ENCODE measurements at regions not wholly inside any gene's neighbourhood (a gene's known extent, or its start where the extent isn't known, plus 50 kb on each side); places are given as distances from the start of the nearest gene placed in this dataset.

DNA sequence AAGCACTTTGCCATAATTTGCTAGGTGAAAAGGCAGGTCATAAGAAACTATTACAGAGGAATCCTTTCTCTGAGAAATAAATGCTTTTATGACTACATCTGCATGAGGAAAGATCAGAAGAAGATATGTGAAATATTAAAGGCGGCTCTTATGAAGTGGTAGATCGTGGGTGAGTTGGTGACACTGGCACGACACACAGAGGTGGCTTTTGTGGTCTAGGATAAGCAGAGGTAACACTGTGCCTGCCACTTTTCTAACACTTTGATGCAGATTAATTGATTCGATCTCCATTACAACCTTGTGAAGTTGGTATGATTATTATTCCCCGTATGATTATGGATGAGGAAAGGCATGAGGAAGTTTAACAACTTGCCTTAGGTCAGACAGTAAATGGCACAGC, 60.0 kb upstream of the ELK3 start:
- no peak for ATAC-seq (ENCODE audit: insufficient read depth, low FRiP score)
- H3K9ac ChIP-seq (ENCODE audit: insufficient read depth in 1 of 2, low read length in 2 of 2): no peak overlapping the region
- no peak overlapping the region for H3K4me3 ChIP-seq
- H3K4me1 ChIP-seq (ENCODE audit: control insufficient read depth in 5 of 5, insufficient read depth in 5 of 5, low read length in 5 of 5): peaks cover 0 to 5% (median 0%) of the 10 kb centered on the region in 5 donors
- DNase-seq: no peak
- no peak overlapping the region for H3K27ac ChIP-seq (ENCODE audit: low read depth in 1 of 2, low read length in 1 of 2)
- no peaks in the 10 kb centered on the region for H3K36me3 ChIP-seq (ENCODE audit: control insufficient read depth in 4 of 4, insufficient read depth in 4 of 4, low read length in 4 of 4)
- TF ChIP-seq, protein P1, sequence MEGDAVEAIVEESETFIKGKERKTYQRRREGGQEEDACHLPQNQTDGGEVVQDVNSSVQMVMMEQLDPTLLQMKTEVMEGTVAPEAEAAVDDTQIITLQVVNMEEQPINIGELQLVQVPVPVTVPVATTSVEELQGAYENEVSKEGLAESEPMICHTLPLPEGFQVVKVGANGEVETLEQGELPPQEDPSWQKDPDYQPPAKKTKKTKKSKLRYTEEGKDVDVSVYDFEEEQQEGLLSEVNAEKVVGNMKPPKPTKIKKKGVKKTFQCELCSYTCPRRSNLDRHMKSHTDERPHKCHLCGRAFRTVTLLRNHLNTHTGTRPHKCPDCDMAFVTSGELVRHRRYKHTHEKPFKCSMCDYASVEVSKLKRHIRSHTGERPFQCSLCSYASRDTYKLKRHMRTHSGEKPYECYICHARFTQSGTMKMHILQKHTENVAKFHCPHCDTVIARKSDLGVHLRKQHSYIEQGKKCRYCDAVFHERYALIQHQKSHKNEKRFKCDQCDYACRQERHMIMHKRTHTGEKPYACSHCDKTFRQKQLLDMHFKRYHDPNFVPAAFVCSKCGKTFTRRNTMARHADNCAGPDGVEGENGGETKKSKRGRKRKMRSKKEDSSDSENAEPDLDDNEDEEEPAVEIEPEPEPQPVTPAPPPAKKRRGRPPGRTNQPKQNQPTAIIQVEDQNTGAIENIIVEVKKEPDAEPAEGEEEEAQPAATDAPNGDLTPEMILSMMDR (IDR thresholded peaks at IDR 0.05; ENCODE audit: control extremely low read depth, extremely low read depth): no peak
- no peaks in the 10 kb centered on the region for H3K9me3 ChIP-seq (ENCODE audit: control insufficient read depth in 4 of 4, insufficient read depth in 3 of 4, low read length in 3 of 4)
- H3K27me3 ChIP-seq (ENCODE audit: control insufficient read depth in 3 of 3, insufficient read depth in 3 of 3, low read length in 2 of 3): no peaks in the 10 kb centered on the region
- WGBS, 2 donors: 87 to 95% methylated on average over 5 of the region's 5 CpGs

DNA sequence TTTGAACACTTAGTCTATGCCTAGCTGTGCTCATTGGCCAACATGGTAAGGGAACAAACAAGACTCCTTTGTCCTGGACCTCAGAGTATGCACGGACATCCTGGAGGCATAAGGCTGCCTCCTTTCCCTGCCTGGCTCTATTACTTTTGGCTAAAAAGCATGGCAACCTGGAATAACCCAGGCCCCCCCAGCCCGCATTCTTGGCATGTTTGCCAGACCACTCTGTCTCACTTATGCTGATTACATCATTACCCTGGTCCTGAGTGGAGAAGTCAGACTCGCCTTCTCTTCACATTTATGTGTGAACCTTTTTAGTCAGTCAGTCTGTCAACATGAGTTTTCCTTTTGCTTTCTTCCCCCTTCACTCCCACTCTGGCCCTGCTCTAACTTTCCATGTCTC, 58.0 kb upstream of the ELK3 start:
- TF ChIP-seq, protein P1 (IDR thresholded peaks at IDR 0.05; ENCODE audit: control extremely low read depth, extremely low read depth): no peak
- H3K9me3 ChIP-seq (ENCODE audit: control insufficient read depth in 4 of 4, insufficient read depth in 3 of 4, low read length in 3 of 4): no peaks in the 10 kb centered on the region
- no peak overlapping the region for H3K27ac ChIP-seq (ENCODE audit: low read depth in 1 of 2, low read length in 1 of 2)
- ATAC-seq (ENCODE audit: insufficient read depth, low FRiP score): no peak
- DNase-seq: peak; percentile 43 to 62 (median 53)
- no peak overlapping the region for H3K4me3 ChIP-seq
- 49 to 61% methylated on average over 3 of the region's 3 CpGs for WGBS, 2 donors
- no peaks in the 10 kb centered on the region for H3K36me3 ChIP-seq (ENCODE audit: control insufficient read depth in 4 of 4, insufficient read depth in 4 of 4, low read length in 4 of 4)
- no peaks in the 10 kb centered on the region for H3K27me3 ChIP-seq (ENCODE audit: control insufficient read depth in 3 of 3, insufficient read depth in 3 of 3, low read length in 2 of 3)
- H3K9ac ChIP-seq (ENCODE audit: insufficient read depth in 1 of 2, low read length in 2 of 2): no peak overlapping the region
- H3K4me1 ChIP-seq (ENCODE audit: control insufficient read depth in 5 of 5, insufficient read depth in 5 of 5, low read length in 5 of 5): peaks cover 0 to 5% (median 0%) of the 10 kb centered on the region in 5 donors

GRCh38 chr12:96136725-96137378, 57.3 kb upstream of the ELK3 start:
- no peak overlapping the region for H3K27ac ChIP-seq (ENCODE audit: low read depth in 1 of 2, low read length in 1 of 2)

More at GRCh38 chr12:96136725-96137378, 57.3 kb upstream of the ELK3 start:
- TF ChIP-seq, protein P1 (IDR thresholded peaks at IDR 0.05; ENCODE audit: control extremely low read depth, extremely low read depth): no peak
- DNase-seq (no peak), ATAC-seq (ENCODE audit: insufficient read depth, low FRiP score) (no peak)
- H3K4me1 ChIP-seq (ENCODE audit: control insufficient read depth in 5 of 5, insufficient read depth in 5 of 5, low read length in 5 of 5): peaks cover 0 to 5% (median 0%) of the 10 kb centered on the region in 5 donors
- H3K9me3 ChIP-seq (ENCODE audit: control insufficient read depth in 4 of 4, insufficient read depth in 3 of 4, low read length in 3 of 4): no peaks in the 10 kb centered on the region
- no peak overlapping the region for H3K9ac ChIP-seq (ENCODE audit: insufficient read depth in 1 of 2, low read length in 2 of 2)
- 76% methylated on average over 4 of the region's 4 CpGs for WGBS, 2 donors
- H3K27me3 ChIP-seq (ENCODE audit: control insufficient read depth in 3 of 3, insufficient read depth in 3 of 3, low read length in 2 of 3): no peaks in the 10 kb centered on the region
- H3K4me3 ChIP-seq: no peak overlapping the region
- H3K36me3 ChIP-seq (ENCODE audit: control insufficient read depth in 4 of 4, insufficient read depth in 4 of 4, low read length in 4 of 4): no peaks in the 10 kb centered on the region
